ENCODE measurements at regions not wholly inside any gene's neighbourhood (a gene's known extent, or its start where the extent isn't known, plus 50 kb on each side); places are given as distances from the start of the nearest gene placed in this dataset.

DNA sequence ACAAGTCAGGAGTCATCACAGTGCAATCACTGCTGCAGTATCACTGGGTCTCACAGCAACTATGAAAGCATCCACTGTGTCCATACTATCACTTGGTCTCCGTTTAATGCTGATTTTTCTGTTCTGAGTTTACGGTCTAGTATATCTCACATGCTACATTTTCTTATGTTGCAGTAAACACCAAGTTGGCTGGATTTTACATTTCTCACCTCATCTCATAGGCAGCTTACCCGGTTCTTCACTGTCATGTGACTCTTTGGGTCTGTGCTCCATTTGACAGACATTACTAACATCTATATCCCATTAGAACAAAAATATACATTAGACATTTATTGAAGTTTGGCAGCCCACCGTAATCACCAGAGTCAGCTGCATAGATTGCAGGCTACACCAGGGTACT lies 115.7 kb upstream of the PRMT8 start:
- TF ChIP-seq, protein P1, sequence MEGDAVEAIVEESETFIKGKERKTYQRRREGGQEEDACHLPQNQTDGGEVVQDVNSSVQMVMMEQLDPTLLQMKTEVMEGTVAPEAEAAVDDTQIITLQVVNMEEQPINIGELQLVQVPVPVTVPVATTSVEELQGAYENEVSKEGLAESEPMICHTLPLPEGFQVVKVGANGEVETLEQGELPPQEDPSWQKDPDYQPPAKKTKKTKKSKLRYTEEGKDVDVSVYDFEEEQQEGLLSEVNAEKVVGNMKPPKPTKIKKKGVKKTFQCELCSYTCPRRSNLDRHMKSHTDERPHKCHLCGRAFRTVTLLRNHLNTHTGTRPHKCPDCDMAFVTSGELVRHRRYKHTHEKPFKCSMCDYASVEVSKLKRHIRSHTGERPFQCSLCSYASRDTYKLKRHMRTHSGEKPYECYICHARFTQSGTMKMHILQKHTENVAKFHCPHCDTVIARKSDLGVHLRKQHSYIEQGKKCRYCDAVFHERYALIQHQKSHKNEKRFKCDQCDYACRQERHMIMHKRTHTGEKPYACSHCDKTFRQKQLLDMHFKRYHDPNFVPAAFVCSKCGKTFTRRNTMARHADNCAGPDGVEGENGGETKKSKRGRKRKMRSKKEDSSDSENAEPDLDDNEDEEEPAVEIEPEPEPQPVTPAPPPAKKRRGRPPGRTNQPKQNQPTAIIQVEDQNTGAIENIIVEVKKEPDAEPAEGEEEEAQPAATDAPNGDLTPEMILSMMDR (IDR thresholded peaks at IDR 0.05; ENCODE audit: control extremely low read depth, extremely low read depth, low read depth, missing control alignments): no peak
- POLR2A ChIA-PET: no interaction called here

DNA sequence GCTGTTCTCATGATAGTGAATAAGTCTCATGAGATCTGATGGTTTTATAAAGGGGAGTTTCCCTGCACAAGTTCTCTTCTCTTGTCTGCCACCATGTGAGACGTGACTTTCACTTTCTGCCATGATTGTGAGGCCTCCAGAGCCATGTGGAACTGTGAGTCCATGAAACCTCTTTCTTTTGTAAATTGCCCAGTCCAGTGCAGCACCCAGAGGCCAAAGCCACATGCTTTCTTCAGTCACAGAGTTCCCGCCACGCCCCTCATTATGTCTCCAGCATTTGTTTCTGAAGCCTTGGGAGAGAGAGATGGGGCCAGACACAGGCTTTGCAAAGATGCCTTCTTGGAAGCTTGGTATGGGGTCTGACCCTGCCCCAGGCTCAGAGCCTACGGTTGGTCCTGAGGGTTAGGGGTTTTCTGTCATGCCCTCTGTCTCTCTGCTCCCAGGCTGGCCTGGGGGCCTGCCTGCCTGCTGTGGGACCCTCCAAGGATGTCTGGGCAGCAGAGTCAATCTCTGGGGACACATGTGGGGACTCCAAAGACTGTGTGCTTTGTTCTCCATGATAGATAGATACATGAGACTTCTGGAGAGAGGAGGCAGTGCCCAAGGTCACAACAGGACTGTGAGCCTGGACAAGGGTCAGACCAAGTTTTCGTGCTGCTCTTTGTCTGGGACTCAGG lies 114.1 kb upstream of the PRMT8 start:
- no peak for DNase-seq (ENCODE audit: extremely low spot score)
- ChIA-PET POLR2A (no interaction called here), CTCF (interaction anchor here (1.0 to 1.5 kb wide), 2 partner anchors 12 to 36 kb away, joined by 3 read pairs; no protein-coding TSS in a partner anchor)
- TF ChIP-seq, protein P1 (IDR thresholded peaks at IDR 0.05; ENCODE audit: control extremely low read depth, extremely low read depth, low read depth, missing control alignments): no peak

More for the DNA sequence above, 115.7 kb upstream of the PRMT8 start:
- no peak for DNase-seq (ENCODE audit: extremely low spot score)
- CTCF ChIA-PET: interaction anchor here (1.2 kb wide), 1 partner anchor 33 kb away, joined by 3 read pairs; no protein-coding TSS in a partner anchor

DNA sequence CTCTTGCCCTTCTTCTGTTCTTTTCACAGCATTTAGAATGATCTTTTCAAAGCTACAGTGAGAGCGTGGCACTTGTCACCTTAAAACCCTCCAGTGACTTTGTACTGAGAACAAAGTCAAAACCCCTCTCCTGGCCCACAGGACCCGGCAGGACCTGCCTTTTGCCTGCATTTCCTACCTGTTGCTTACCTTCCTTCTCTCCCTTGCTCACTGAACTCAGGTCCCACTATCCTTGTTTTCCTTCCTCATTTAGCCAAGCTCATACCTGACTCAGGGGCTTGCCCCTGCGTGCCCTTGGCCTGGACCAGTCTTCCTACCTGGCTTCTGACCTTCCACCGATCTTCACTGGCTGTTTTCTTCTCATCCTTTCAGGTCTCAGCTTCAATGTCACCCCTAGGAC lies 112.3 kb upstream of the PRMT8 start:
- CTCF ChIA-PET: no interaction called here
- POLR2A ChIA-PET: no interaction called here
- DNase-seq (ENCODE audit: extremely low spot score): no peak
- TF ChIP-seq, protein P1 (IDR thresholded peaks at IDR 0.05; ENCODE audit: control extremely low read depth, extremely low read depth, low read depth, missing control alignments): no peak

- DNase-seq (ENCODE audit: extremely low spot score): no peak
- TF ChIP-seq, protein P1 (IDR thresholded peaks at IDR 0.05; ENCODE audit: control extremely low read depth, extremely low read depth, low read depth, missing control alignments): no peak
- CTCF ChIA-PET: no interaction called here
- POLR2A ChIA-PET: no interaction called here
These were observed 111.9 kb upstream of the PRMT8 start for GRCh38 chr12:3379079-3379478.

DNA sequence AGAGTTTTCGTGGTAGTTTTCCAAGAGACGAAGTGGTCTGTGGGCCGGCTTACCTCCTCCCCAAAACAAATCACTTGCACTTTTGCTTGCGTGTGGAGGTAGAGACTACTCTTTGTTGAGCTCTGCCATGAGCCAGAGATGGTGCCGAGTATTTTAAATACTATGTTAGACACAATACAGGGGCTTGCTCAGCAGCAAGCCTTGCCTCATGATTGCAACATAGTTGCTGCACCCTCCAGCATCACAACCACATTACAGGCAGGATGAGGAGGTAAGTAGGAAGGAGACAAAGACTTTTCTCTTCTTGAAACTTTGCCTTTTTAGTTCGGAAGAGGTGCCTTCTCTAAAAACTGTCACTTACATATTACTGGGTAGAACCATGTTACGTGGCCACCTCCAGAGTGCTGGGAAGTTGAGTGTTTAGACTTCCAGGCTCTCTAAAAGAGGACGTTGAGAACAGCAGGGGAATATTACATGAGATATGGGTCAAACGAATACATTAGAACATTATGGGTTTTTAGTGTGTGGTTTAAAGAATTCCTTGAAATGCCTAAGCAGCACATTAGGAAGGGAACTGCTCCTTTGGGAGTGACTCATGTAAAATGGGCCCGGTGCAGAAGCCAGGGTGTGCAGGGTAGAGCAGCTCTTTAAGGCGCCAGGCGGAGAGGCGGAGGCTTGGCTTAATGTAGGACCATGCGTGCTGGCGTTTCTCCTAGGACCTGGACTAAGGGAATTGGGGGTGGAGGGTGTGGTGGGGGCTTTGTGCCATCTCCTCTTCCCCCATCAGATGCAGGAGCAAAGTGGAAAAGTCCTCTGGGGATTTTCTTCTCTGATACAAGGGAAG lies 110.6 kb upstream of the PRMT8 start:
- TF ChIP-seq, protein P1 (IDR thresholded peaks at IDR 0.05; ENCODE audit: control extremely low read depth, extremely low read depth, low read depth, missing control alignments): no peak
- ChIA-PET POLR2A (no interaction called here), CTCF (no interaction called here)
- no peak for DNase-seq (ENCODE audit: extremely low spot score)

DNA sequence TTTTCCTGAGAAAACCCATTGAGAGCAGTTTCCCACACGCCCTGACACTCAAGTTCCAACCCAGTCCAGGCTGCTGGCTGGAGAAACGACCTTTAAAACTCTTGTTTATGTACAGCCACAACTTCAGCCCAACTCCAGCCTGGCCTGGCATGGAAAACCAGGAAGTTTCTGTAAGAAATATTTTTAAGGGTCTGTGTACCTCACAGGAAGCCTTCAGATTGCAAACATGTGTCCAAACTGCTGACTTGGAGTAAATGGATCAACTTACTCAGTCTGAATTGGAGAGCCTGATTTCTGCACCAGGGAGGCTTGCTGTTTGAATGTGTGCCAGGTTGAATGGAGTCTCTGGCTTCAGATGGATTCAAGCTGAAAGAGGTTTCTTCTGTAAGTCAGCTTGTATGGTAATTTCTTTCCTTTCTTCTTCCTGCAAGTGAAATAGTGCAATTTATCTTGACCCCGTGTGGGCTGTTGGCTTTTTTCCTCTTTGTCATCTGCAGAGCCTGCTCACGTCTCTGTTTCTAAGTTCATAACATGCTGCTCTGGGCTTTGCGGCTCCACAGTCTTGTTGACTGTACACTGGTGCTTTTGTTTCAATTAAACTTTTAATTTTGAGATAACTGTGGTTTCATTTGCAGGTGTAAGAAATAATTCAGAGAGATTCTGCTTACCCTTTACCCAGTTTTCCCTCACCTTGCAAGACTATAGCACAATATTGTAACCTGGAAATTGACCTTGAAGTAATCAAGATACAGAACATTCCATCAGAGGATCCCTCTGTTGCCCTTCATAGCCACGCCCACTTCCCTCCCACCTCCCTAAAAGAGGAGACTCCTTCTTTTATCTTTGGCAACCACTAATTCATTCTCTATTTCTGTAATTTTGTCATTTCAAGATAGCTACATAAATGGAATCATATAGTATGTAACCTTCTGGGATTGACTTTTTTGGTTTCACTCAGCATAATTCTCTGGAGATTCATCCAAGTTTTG lies 109.7 kb upstream of the PRMT8 start:
- ChIA-PET CTCF (no interaction called here), POLR2A (no interaction called here)
- no peak for DNase-seq (ENCODE audit: extremely low spot score)
- TF ChIP-seq, protein P1 (IDR thresholded peaks at IDR 0.05; ENCODE audit: control extremely low read depth, extremely low read depth, low read depth, missing control alignments): no peak

Data from GM10248 (cell line).